SK-N-SH treated with all-trans-retinoic acid at 6 μM for 48 hours (cell line): ENCODE measurements at regions not wholly inside any gene's neighbourhood (a gene's known extent, or its start where the extent isn't known, plus 50 kb on each side); places are given as distances from the start of the nearest gene placed in this dataset.

Experiments
- ATAC-seq: fragments of 200-7000 bp; cut with Tn5 transposase; 3 replicates; pipeline ENCODE4 v1.9.1; 2020; ENCODE audit warnings: mild to moderate bottlenecking, moderate library complexity
- ARNTL ChIP-seq: fragments of 450-650 bp; formaldehyde crosslinking; IDR thresholded peaks from 2 replicates; pipeline ENCODE4 v1.5.0; 2020; ENCODE audit warnings: low read depth, mild to moderate bottlenecking, moderate library complexity, borderline replicate concordance
- CREB5 ChIP-seq: fragments of 250-450 bp; sonication (Bioruptor Pico); IDR thresholded peaks from 2 replicates; pipeline ENCODE4 v1.5.1; 2020; ENCODE audit warnings: low read depth, mild to moderate bottlenecking, moderate library complexity
- CSDC2 ChIP-seq: fragments of 250-450 bp; sonication (Bioruptor Pico); IDR thresholded peaks from 2 replicates; pipeline ENCODE4 v1.5.0; 2020; ENCODE audit warnings: mild to moderate bottlenecking, moderate library complexity
- CSRNP3 ChIP-seq: fragments of 250-450 bp; sonication (Bioruptor Pico); IDR thresholded peaks from 2 replicates; pipeline ENCODE4 v1.5.1; 2021; ENCODE audit warnings: mild to moderate bottlenecking, moderate library complexity
- ESRRG ChIP-seq: fragments of 250-450 bp; sonication (Bioruptor Pico); IDR thresholded peaks from 2 replicates; pipeline ENCODE4 v1.6.1; 2021; ENCODE audit warnings: mild to moderate bottlenecking
- GLIS3 ChIP-seq: fragments of 250-450 bp; sonication (Bioruptor Pico); IDR thresholded peaks from 2 replicates; pipeline ENCODE4 v1.5.0; 2020; ENCODE audit warnings: mild to moderate bottlenecking, moderate library complexity
- ISL1 ChIP-seq: fragments of 250-450 bp; sonication (Bioruptor Pico); IDR thresholded peaks from 2 replicates; pipeline ENCODE4 v2.1.2; 2022; ENCODE audit warnings: mild to moderate bottlenecking, moderate library complexity
- OSR1 ChIP-seq: fragments of 250-450 bp; sonication (Bioruptor Pico); IDR thresholded peaks from 2 replicates; pipeline ENCODE4 v1.8.0; 2022; ENCODE audit warnings: moderate library complexity, mild to moderate bottlenecking, inconsistent platforms
- PPARA ChIP-seq: fragments of 250-450 bp; sonication (Bioruptor Pico); IDR thresholded peaks from 2 replicates; pipeline ENCODE4 v1.5.0; 2020; ENCODE audit warnings: mild to moderate bottlenecking, borderline replicate concordance
- RARB ChIP-seq: fragments of 250-450 bp; sonication (Bioruptor Pico); IDR thresholded peaks from 2 replicates; pipeline ENCODE4 v1.8.0; 2021; ENCODE audit warnings: mild to moderate bottlenecking, moderate library complexity
- TCF4 ChIP-seq: fragments of 250-450 bp; sonication (Bioruptor Pico); IDR thresholded peaks from 2 replicates; pipeline ENCODE4 v1.8.0; 2021; ENCODE audit warnings: mild to moderate bottlenecking, moderate library complexity, borderline replicate concordance
- TOX ChIP-seq: fragments of 250-450 bp; sonication (Bioruptor Pico); IDR thresholded peaks from 2 replicates; pipeline ENCODE4 v1.8.0; 2021; ENCODE audit warnings: mild to moderate bottlenecking, moderate library complexity, borderline replicate concordance
- TSHZ2 ChIP-seq: fragments of 250-450 bp; sonication (Bioruptor Pico); IDR thresholded peaks from 2 replicates; pipeline ENCODE4 v1.5.0; 2020; ENCODE audit warnings: mild to moderate bottlenecking, moderate library complexity
- ZC3H10 ChIP-seq: fragments of 250-450 bp; sonication (Bioruptor Pico); IDR thresholded peaks from 2 replicates; pipeline ENCODE4 v1.5.1; 2021; ENCODE audit warnings: mild to moderate bottlenecking, moderate library complexity
- ZFP3 ChIP-seq: fragments of 250-450 bp; sonication (Bioruptor Pico); IDR thresholded peaks from 2 replicates; pipeline ENCODE4 v1.5.0; 2020; ENCODE audit warnings: mild to moderate bottlenecking, moderate library complexity
- ZNF565 ChIP-seq: fragments of 450-650 bp; formaldehyde crosslinking; conservative IDR thresholded peaks from 2 replicates; pipeline ENCODE4 v1.5.0; 2020; ENCODE audit warnings: low read depth, mild to moderate bottlenecking, moderate library complexity
- ZNF70 ChIP-seq: fragments of 450-650 bp; formaldehyde crosslinking; IDR thresholded peaks from 2 replicates; pipeline ENCODE4 v1.5.0; 2020; ENCODE audit warnings: mild to moderate bottlenecking, moderate library complexity
- ZNF8 ChIP-seq: fragments of 450-650 bp; formaldehyde crosslinking; IDR thresholded peaks from 2 replicates; pipeline ENCODE4 v1.5.0; 2020; ENCODE audit warnings: mild to moderate bottlenecking, moderate library complexity
- TF ChIP-seq, protein P1 (sequence below): fragments of 250-450 bp; sonication (Bioruptor Pico); IDR thresholded peaks from 2 replicates; pipeline ENCODE4 v1.8.0; 2021; ENCODE audit warnings: low read depth, mild to moderate bottlenecking, moderate library complexity, borderline replicate concordance
- TF ChIP-seq, protein P2 (sequence below): fragments of 250-450 bp; sonication (Bioruptor Pico); IDR thresholded peaks from 2 replicates; pipeline ENCODE4 v1.8.0; 2020; ENCODE audit warnings: mild to moderate bottlenecking, moderate library complexity, borderline replicate concordance

DNA sequence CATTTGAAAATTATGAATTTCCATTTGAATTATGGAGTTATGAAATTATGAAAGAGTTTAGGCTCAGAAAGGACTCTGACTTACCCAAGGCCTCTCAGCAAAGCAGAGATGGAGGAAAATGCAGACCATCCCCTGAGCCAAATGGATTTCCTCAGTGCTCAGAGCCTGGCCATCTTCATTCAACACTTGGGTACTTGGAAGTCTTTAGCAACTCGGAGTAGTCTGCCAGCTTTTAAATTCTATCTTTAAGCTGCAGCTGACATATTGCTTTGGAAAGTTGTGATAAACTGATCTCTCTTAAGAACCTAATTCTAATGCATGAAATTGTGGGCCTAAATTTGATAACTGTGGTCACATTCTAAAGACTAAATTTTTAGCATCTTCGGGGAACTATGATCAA, 315.4 kb downstream of the SAMD5 start:
- no peak for ATAC-seq
- TF ChIP-seq TOX (CRISPR knock-in tag) (no peak), CSRNP3 (CRISPR knock-in tag) (no peak), ESRRG (no peak), ZNF565 (no peak), PPARA (CRISPR knock-in tag) (no peak), TCF4 (no peak), ZFP3 (no peak), OSR1 (CRISPR knock-in tag) (no peak), ZNF70 (CRISPR knock-in tag) (no peak), TSHZ2 (CRISPR knock-in tag) (no peak), GLIS3 (CRISPR knock-in tag) (no peak), ZNF8 (CRISPR knock-in tag) (no peak), CREB5 (no peak), ARNTL (CRISPR knock-in tag) (no peak)
- TF ChIP-seq, protein P1, sequence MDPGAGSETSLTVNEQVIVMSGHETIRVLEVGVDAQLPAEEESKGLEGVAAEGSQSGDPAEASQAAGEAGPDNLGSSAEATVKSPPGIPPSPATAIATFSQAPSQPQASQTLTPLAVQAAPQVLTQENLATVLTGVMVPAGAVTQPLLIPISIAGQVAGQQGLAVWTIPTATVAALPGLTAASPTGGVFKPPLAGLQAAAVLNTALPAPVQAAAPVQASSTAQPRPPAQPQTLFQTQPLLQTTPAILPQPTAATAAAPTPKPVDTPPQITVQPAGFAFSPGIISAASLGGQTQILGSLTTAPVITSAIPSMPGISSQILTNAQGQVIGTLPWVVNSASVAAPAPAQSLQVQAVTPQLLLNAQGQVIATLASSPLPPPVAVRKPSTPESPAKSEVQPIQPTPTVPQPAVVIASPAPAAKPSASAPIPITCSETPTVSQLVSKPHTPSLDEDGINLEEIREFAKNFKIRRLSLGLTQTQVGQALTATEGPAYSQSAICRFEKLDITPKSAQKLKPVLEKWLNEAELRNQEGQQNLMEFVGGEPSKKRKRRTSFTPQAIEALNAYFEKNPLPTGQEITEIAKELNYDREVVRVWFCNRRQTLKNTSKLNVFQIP (CRISPR knock-in tag) = no peak

- no peak for ATAC-seq
These were observed 317.4 kb downstream of the SAMD5 start for GRCh38 chr6:147825848-147826247.

More at GRCh38 chr6:147825848-147826247, 317.4 kb downstream of the SAMD5 start:
- no peak for TF ChIP-seq CREB5
- TF ChIP-seq ARNTL (CRISPR knock-in tag) = no peak
- no peak for TF ChIP-seq ZNF565
- TF ChIP-seq, protein P2, sequence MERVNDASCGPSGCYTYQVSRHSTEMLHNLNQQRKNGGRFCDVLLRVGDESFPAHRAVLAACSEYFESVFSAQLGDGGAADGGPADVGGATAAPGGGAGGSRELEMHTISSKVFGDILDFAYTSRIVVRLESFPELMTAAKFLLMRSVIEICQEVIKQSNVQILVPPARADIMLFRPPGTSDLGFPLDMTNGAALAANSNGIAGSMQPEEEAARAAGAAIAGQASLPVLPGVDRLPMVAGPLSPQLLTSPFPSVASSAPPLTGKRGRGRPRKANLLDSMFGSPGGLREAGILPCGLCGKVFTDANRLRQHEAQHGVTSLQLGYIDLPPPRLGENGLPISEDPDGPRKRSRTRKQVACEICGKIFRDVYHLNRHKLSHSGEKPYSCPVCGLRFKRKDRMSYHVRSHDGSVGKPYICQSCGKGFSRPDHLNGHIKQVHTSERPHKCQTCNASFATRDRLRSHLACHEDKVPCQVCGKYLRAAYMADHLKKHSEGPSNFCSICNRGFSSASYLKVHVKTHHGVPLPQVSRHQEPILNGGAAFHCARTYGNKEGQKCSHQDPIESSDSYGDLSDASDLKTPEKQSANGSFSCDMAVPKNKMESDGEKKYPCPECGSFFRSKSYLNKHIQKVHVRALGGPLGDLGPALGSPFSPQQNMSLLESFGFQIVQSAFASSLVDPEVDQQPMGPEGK (CRISPR knock-in tag) = no peak
- no peak for TF ChIP-seq ISL1
- no peak for TF ChIP-seq PPARA (CRISPR knock-in tag)
- no peak for TF ChIP-seq ZC3H10
- no peak for TF ChIP-seq CSDC2 (CRISPR knock-in tag)
- TF ChIP-seq RARB (CRISPR knock-in tag) = no peak
